Skeletal muscle cell (primary cell): ENCODE measurements at regions not wholly inside any gene's neighbourhood (a gene's known extent, or its start where the extent isn't known, plus 50 kb on each side); places are given as distances from the start of the nearest gene placed in this dataset.

Source experiments
- DNase-seq: peaks from one replicate; pipeline ENCODE4 v3.0.0-alpha.2; 2010; ENCODE audit warnings: low read depth
- H3K4me3 ChIP-seq: 2 replicates; pipeline ENCODE4 v1.5.1; 2011; ENCODE audit warnings: low read depth, mild to moderate bottlenecking, control low read depth, low read length, moderate library complexity

DNA sequence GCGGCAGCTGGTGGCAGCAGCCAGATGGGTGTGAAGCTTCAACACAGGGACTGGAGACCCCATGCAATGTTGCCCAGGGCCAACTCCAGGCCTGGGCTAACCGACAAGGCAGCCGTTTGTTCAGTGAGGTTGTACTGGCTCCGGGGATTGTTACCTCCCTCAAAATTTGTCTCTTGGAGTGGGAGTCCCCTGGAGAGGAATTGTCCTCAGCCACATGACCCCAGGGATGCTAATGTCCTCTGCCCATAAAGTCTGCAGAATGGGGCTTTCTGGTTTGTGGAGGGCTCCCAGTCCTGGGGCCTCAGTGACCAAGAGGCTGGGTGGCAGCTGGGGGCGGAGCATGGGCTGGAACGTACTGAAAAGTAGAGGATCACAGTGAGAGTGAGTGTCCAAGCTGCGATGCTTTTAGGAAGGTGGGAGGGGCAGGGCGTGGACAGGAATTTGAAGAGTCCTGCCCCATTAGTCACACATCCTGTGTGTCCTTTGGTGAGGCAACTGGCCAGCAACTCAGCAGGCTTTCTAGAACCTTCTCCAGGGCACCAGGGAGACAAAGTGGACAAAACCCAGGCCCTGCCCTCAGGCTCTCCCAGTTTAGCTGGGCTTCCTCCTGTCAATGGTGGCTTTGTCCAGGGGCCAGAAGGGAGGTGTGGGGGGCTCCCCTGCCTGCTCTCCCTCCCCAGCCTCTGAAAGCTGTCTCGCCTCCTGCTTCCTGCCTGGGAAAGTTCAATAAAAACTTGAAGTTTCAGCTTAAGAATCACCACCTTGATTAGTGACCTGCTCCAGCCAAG lies 114.0 kb downstream of the NSG2 start:
- no peak for DNase-seq
- no peak overlapping the region for H3K4me3 ChIP-seq

DNA sequence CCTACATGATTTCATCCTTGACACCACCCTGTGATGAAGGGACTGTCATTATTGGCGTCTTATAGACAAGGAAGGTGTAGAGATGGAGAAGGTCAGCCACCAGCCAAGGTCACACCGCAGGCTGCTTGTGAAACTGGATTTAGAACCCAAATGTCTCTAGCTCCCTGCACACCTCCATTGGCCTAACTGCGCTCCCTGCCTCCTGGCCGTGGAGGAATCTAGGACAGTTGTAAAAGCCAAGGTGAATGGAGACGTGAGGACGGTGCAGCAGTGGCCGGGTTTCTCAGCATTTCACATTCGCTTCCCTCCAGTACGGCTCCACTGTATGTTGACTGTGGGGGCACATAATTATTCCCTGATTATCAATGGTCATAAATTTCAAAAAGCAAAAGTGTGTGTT lies 119.9 kb downstream of the NSG2 start:
- DNase-seq = no peak

DNA sequence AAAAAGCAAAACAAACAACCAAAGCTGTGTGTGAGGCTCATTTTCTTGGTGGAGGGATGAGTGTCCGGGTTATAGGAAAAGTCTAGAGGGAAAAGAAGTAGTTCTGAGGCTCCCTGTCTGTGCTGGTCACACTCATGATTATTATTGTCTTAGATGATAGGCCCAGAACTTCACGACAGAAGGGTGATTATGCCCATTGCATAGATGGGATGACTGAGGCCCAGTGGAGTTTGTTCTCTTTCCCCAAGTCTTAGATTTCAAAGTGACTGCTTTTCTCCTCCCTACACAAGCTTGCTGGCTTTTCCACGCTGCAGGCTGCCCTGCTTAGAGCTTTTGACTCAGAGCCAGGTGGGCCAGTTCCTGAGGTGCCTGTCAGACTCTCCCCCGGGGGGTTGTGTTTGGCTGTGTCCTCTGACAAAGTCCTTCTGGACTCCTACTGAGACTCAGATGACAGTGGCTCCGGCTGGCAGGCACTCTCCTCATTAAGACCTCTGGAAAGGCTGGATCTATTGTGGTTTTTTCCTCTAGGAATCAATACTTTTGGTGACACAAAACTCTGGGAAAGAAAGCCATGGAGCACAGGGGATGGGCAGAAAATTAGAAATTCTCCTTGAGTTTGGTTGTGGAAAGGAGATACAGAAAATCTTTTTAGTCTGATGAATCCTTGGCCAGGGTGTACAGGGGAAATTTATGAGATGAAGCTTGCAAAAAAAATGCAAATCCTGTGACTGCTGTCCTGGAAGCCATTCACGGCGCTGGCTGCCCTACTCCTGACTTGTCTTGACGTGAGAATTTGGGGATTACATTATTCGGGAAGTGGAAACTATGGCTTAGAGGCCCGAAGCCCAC lies 120.9 kb downstream of the NSG2 start:
- DNase-seq = no peak
- no peak overlapping the region for H3K4me3 ChIP-seq

More for the DNA sequence above, 119.9 kb downstream of the NSG2 start:
- H3K4me3 ChIP-seq = no peak overlapping the region

DNA sequence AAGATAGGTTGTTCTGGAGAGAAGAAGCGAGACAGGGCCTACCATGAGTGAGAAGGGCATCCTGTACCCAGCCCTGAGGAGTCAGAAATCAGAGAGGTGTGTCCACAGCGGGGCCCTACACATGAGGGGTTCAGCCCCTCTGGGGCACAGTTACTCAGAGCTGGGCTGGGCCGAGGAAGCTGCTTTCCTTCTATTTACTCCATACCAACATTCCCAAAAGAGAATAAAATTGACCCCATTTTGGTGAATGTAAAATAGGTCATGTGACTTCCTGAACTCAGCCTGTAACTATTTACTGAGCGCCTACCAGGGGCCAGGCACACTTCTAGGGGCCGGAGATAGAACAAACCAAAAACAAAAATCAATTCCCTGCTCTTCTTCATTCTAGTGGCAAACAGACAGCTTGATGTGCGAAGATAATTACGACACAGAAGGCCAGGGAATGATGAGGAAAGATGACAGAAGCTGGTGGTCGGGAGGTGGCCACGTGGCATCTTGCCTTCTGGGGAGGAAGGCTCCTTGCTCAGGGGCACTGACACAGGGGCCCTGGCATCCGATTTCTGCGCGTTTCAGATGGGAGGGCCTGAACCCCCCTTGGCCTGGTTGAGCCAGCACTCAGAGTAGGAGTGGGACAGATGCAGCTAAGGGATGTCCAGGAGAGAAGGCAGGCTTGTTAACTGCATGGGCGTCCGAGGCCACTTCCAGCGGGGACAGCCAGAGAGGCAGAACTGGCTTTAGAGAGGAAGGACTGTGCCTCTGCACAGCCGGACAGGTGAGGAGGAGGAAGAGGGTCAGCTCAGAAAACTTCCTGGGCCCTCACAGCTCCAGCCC lies 121.8 kb downstream of the NSG2 start:
- no peak overlapping the region for H3K4me3 ChIP-seq
- DNase-seq = no peak

DNA sequence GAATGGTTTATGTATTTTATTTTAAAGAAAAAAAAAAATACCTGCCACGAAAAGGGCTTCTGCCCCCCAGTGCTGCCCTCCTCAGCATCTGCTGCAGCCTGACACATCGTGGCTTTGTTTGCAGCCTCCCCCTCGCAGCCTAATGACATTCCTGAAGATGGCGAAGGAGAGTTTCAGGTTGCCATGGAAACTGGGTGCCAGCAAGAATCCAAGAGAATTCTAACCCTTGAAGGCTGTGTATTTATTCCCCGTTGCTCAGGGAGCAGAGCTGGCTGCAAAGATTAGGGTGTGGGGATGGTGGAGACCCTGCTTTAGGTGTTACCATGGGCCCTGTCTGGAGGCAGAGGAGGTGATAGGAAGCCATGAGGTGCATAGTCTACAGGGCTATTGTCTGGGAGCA lies 126.6 kb downstream of the NSG2 start:
- no peak overlapping the region for H3K4me3 ChIP-seq
- no peak for DNase-seq

DNA sequence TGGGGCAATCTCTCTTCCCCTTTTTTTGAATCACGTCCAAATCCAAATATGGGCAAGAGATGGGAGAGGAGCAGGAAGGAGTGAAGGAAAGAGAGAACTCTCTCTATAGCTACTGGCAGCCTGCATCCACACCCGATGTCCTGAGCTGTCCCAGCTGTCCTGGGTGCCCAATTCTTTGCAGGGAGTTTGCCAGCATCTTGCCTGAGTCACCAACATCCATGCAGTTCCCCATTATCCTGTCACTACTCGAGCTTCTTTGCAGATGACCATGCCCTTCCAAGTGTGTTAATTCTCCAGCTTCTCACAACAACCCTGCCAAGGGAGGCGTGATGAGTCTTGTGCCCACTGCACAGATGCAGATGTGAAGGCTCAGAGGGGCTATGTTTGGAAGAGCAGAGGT lies 127.1 kb downstream of the NSG2 start:
- H3K4me3 ChIP-seq = no peak overlapping the region
- DNase-seq = no peak

DNA sequence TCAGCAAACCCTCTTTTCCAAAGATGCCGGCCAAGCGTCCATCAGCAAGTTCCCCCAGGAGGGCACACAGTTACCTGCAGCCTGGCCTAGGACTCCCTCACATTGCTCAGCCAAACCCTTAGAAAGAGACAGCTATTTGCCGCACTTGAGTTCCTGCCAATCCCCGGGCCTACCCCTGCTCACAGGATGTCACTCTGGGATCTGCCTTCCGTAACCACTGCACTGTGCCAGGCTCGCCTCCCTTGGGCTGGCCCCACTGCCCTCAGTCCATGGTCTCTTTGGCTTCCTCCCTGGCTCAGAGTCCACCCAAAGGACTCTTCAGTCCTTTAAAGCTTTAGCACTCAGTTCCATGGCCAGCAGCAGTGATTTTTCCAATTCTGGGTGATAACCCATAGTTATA lies 128.3 kb downstream of the NSG2 start:
- H3K4me3 ChIP-seq = no peak overlapping the region
- no peak for DNase-seq

DNA sequence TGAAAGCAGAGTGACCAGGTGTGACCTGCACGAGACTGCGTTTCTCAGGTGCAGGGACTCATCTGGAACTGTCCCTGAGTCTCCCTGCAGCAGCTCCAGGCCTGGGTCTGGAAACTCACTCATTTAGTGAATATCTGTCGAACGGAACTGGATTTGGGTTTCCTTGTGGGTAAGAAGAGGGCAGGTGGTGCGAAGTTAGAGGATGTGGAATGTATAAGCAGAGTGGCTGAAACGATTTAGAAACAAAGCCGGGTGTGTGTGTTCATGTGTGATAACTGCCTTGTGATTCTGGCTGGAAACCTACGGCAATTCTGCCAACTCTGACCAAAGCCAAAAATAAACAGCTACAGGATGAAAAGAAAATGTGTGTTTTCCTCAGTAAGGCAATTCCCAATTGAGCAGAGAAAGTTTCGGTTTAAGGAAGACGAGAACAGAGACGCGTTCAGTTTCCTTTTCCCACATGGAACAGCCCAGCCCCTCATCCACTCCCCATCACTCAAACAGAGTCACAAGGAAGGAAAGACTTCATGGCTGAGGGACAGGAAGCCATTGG lies 130.3 kb downstream of the NSG2 start:
- H3K4me3 ChIP-seq = no peak overlapping the region
- DNase-seq = no peak

DNA sequence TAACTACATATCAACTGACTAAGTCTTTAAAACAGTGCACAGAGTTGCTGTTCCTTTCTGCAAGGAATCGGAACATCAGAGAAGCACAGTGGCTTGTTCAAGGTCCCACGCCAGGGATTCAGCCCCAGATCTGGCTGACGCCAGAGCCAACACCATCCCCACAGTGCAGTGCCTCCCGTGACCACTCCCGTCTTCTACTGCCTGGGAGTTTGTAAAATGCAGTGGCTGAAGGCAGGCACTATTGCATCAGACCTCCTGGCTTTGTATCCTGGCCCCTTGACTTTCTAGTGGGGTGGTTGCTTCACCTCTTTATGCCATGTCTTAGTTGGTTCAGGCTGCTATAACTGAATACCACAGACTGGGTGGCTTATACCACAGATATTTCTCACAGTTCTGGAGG lies 131.0 kb downstream of the NSG2 start:
- no peak for DNase-seq
- H3K4me3 ChIP-seq = no peak overlapping the region

DNA sequence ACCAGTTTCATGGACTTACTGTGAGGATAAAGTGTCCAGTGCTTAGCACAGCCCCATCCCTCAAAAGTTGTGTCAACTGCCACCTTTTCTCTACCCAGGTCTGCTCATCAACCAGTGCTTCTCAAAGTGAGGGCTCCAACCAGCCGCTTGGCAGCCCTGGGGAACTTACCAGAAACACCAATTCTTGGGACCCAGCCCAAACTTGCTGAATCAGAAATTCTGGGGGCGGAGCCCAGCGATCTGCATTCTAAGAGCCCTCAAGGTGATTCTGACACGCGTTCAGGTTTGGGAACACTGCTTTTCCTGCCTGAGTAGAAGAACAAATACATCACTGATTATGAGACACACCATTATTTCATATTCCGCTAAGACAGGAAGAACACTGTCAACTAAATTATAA lies 132.0 kb downstream of the NSG2 start:
- no peak overlapping the region for H3K4me3 ChIP-seq

DNA sequence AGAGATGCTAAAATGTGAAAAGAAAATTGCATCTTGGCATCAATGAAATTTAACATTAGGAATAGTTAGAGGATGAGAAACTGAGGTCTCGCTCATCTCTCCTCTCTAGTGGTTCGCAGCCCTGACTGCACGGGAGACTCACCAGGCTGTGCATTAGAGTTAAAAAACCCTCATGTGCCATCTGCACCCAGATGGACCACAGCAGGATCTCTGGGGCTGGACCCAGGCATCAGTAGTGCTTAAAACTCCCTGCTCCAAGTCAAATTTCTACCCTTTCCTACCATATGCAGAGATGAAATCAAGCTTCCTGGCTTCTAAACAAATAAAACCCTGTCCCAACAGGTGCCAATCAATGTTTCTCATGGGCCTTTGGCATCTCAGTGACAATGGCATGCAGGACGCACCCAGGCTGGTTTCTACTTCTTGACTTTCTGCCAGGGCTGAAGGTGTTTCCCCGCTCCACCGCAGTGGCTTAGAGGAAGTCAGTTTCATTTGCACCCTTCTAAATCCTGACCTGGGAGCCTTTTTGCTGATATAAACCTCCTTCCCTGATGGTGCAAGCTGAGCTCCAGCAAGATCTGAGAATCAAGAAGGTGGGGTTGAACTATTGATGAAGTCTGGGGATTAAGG lies 132.6 kb downstream of the NSG2 start:
- no peak for DNase-seq
- H3K4me3 ChIP-seq = no peak overlapping the region

More for the DNA sequence above, 132.0 kb downstream of the NSG2 start:
- DNase-seq = no peak

DNA sequence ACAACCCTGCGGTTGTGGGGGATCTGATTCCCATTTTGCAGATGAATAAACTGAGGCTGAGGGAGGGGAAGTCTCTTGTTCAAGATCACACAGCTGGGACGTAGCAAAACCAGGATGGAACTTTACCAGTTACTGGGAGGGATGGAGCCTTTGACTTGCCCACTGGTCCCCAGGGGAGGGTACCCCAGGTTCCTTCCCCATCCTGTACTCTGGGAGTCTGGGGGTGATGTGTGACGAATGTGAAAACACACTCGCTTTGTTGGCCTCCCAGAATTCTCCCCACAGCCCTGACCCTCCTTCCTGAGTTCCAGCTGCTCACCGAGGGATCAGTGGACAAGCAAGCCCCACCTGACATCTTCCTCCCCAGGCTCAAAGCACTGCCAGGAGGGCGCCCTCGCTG lies 135.1 kb downstream of the NSG2 start:
- H3K4me3 ChIP-seq = no peak overlapping the region
- no peak for DNase-seq

DNA sequence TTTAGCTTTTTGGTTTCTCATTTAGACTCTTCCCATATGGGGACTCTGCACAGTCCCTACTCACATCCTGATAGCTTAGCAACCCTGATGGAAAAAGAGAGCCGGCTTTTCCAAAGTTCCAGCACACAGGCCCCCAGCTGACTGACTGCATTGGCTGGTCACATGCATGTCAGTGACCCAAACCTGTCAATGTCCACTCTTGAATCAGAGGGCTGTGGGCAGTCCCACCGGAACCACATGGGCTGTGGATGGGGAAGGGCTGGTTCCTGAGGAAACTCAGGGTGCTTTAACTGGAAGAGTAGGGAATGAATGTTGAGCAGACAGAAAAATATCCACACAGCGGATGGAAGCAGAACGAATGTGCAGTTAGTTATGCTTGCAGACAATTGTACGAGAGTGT lies 136.6 kb downstream of the NSG2 start:
- DNase-seq = no peak
- no peak overlapping the region for H3K4me3 ChIP-seq

DNA sequence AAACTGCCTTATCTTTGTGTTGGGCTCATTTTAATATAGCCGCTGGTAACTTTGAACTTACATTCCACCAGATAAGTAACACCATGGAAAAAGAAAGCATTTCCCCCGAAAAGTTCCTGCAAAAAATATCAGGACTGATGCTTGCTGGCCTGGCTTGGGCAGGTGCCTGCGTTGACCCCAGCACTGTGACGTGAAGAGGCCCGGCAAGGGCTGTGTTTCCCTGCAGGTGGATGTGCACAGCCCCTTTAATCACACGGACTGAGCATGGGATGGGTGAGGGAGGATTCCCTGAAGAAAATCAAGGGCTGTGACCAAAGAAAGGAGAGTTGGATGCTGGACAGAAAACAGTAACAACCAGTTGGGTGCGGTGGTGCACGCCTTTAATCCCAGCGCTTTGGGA lies 138.2 kb downstream of the NSG2 start:
- no peak overlapping the region for H3K4me3 ChIP-seq
- no peak for DNase-seq

DNA sequence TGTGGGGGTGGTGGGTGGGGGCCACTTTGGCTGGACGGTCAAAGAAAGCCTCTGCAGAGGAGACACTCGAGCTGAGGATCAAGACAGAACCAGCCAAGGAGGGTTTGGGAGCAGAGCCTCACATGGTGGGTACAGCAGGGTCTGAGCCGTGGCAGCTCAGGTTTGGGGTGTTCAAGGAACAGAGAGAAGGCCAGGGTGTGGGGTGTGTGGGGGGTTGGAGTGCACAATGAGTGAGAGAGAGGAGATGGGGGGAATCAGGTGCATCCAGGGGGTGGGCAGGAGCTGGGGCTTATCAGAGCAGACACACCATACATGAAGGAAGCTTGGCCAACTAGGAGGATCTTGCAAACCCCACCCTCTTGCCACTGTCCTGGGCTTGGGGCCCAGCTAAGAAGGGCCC lies 140.0 kb downstream of the NSG2 start:
- DNase-seq = no peak
- no peak overlapping the region for H3K4me3 ChIP-seq

DNA sequence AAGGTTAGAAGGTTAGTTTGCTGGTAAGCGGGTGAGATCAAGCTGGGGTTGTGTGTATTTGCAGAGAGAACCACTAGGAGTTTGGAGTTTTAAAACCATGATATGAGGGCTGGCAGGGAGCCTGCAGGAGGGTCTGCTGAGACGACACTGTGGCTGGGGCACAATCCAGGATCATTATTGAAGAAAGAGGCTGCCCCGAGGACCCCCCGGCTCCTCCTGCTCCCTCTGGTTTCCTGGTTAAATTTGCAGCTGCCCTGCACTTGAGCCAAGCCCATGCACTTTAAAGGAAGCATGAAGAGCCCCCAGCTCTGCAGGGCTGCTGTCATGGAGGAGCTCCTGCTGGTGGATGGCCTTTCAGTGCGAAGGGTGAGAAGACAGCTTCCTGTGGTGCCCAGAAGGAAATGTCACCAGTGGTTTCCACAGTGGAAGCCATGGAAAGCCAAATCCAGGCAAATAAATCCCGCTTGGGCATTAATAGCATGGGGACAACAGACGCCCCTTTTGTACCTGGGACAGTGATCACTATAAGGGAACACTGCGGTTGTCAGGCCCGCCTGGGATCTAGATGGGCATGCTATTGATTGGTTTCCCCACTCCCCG lies 140.7 kb downstream of the NSG2 start:
- no peak overlapping the region for H3K4me3 ChIP-seq
- DNase-seq = no peak

DNA sequence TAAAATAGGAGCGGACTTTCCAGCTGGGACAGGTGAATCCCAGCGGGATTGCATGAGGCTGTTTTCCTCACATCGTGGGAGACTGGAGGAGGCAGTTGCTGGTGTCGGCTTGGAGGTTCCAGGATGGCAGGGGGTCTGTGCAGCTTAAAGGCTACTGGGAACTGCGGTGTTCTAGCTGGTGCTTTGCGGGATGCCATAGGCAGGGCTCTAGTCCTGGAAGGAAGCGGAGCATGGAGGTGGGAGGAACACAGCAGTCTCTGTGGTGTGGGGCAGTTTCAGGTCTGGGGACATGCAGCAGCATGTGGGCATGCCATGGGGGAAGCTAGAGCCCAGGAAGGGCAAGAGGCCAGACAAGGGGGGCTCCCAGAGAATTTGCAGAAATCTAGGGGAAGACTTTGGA lies 141.5 kb downstream of the NSG2 start:
- H3K4me3 ChIP-seq = no peak overlapping the region
- DNase-seq = no peak

DNA sequence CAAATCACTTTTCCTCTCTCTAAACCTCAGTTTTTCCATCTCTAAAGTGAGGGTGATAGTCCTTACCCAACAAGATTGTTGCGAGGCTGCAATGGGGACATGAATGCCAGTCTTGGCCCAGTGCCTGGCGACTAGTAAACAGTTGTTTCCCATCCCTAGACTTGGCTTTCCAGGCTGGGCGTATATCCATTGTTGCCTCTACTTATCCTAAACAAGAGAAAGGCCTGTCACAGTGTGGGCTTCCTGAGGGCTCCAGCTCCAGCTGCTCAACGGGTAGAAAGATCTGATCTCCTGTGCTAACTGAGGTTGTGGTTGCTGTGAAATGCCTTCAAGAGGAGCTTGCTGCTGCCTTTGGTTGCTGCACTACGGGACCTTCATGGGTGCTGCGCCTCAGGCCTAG lies 142.0 kb downstream of the NSG2 start:
- H3K4me3 ChIP-seq = no peak overlapping the region
- no peak for DNase-seq

DNA sequence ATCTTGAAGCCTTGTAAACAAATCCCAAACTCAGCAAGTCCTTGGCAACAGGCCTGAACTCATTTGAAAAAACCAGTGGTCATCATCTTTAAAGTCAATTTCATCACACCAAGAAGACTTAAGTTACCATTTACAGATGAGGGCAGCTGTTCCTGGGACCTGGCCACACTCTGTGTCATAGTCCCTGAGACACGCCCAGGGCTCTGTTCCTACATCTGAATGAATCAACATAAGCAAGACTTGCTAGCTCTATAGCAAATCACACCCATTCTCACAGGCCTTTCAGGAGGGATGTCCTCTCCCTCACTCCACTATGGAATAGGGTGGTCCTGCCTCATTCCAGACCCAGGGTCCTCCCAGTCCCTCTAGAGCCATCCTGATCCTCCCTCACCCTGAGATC lies 142.8 kb downstream of the NSG2 start:
- no peak overlapping the region for H3K4me3 ChIP-seq
- DNase-seq = no peak
